GM18499 (cell line): ENCODE measurements at regions not wholly inside any gene's neighbourhood (a gene's known extent, or its start where the extent isn't known, plus 50 kb on each side); places are given as distances from the start of the nearest gene placed in this dataset.

Experiments used
- ATAC-seq: cut with Tn5 transposase; IDR thresholded peaks from one replicate; pipeline ENCODE4 v1.9.1; 2021; ENCODE audit warnings: moderate number of reproducible peaks; ENCODE audit not compliant: insufficient read depth, unreplicated experiment

- ATAC-seq, result no peak
Observed at GRCh38 chr16:64892835-64893785, 228.8 kb downstream of the CDH11 start.

GRCh38 chr16:64889446-64889845 is 232.4 kb downstream of the CDH11 start:
- no peak for ATAC-seq

GRCh38 chr16:64887651-64888050 is 234.2 kb downstream of the CDH11 start:
- ATAC-seq, result no peak

GRCh38 chr16:64882078-64882784 is 239.6 kb downstream of the CDH11 start:
- no peak for ATAC-seq

GRCh38 chr16:64880994-64881393 is 240.9 kb downstream of the CDH11 start:
- no peak for ATAC-seq

- ATAC-seq, result no peak
Observed at GRCh38 chr16:64880006-64880405, 241.9 kb downstream of the CDH11 start.

GRCh38 chr16:64878940-64879339 is 242.9 kb downstream of the CDH11 start:
- ATAC-seq, result no peak

- ATAC-seq, result no peak
Observed at GRCh38 chr16:64872101-64872500, 249.8 kb downstream of the CDH11 start.

- no peak for ATAC-seq
Observed at GRCh38 chr16:64870859-64871258, 251.0 kb downstream of the CDH11 start.

- no peak for ATAC-seq
Observed at GRCh38 chr16:64869781-64870180, 252.1 kb downstream of the CDH11 start.

GRCh38 chr16:64866021-64866420 is 255.8 kb downstream of the CDH11 start:
- no peak for ATAC-seq

- no peak for ATAC-seq
Observed at GRCh38 chr16:64865069-64865696, 256.7 kb downstream of the CDH11 start.

- ATAC-seq, result no peak
Observed at GRCh38 chr16:64864232-64864809, 257.5 kb downstream of the CDH11 start.

- ATAC-seq, result no peak
Observed at GRCh38 chr16:64858076-64858475, 263.8 kb downstream of the CDH11 start.

GRCh38 chr16:64857411-64857810 is 264.5 kb downstream of the CDH11 start:
- no peak for ATAC-seq

GRCh38 chr16:64853551-64853950 is 268.3 kb downstream of the CDH11 start:
- ATAC-seq, result no peak

GRCh38 chr16:64846966-64847365 is 274.9 kb downstream of the CDH11 start:
- no peak for ATAC-seq

GRCh38 chr16:64845071-64845470 is 276.8 kb downstream of the CDH11 start:
- ATAC-seq, result no peak

- ATAC-seq, result no peak
Observed at GRCh38 chr16:64841482-64841881, 280.4 kb downstream of the CDH11 start.

GRCh38 chr16:64841071-64841470 is 280.8 kb downstream of the CDH11 start:
- no peak for ATAC-seq

GRCh38 chr16:64830653-64831052 is 291.2 kb downstream of the CDH11 start:
- ATAC-seq, result no peak
